Stimulated activated memory B cell treated with anti-CD40 and anti-IgM and Interleukin-4, amounts not matched to agents 10 μg/mL and 1 μg/mL and 100 μg/mL, for 72 hours (primary cell): ENCODE measurements at regions not wholly inside any gene's neighbourhood (a gene's known extent, or its start where the extent isn't known, plus 50 kb on each side); places are given as distances from the start of the nearest gene placed in this dataset.

Experiments
- ATAC-seq: fragments of 150-1000 bp; cut with Tn5 transposase; 2 replicates; pipeline ENCODE4 v1.10.0; 2021
- H3K27ac Mint-ChIP-seq: one replicate; pipeline ENCODE4 v1.8.0; 2022; ENCODE audit warnings: mild to moderate bottlenecking, mixed read lengths
- H3K27me3 Mint-ChIP-seq: one replicate; pipeline ENCODE4 v1.8.0; 2022; ENCODE audit warnings: mixed read lengths
- H3K36me3 Mint-ChIP-seq: one replicate; pipeline ENCODE4 v1.8.0; 2022; ENCODE audit warnings: mixed read lengths
- H3K4me1 Mint-ChIP-seq: one replicate; pipeline ENCODE4 v1.8.0; 2022; ENCODE audit warnings: mixed read lengths
- H3K4me3 Mint-ChIP-seq: one replicate; pipeline ENCODE4 v1.8.0; 2022; ENCODE audit warnings: mild to moderate bottlenecking, moderate library complexity, mixed read lengths
- H3K9me3 Mint-ChIP-seq: one replicate; pipeline ENCODE4 v1.8.0; 2022; ENCODE audit warnings: mixed read lengths

DNA sequence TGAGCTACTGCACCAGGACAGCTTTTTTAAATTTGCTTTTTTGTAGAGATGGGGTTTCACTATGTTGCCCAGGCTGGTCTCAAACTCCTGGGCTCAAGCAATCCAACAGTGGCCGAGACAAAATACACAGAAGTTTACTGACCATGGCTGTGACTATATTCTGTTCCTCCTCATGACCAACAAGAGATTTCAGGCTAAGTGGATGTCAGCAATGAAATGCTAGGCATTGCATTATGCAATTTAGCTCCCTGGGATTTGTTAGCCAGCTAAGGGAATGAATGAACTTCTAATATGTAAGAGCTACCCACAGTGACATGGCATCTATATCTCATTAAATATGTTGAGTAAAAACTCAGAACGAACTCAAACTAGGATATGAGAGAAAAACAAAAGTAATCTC lies 81.9 kb upstream of the MBOAT2 start:
- Mint-ChIP-seq H3K36me3 (no peaks in the 10 kb centered on the region), H3K27me3 (no peaks in the 10 kb centered on the region), H3K4me1 (no peaks in the 10 kb centered on the region), H3K27ac (no peak overlapping the region), H3K9me3 (peaks cover 11% of the 10 kb centered on the region), H3K4me3 (no peak overlapping the region)
- ATAC-seq, result no peak

DNA sequence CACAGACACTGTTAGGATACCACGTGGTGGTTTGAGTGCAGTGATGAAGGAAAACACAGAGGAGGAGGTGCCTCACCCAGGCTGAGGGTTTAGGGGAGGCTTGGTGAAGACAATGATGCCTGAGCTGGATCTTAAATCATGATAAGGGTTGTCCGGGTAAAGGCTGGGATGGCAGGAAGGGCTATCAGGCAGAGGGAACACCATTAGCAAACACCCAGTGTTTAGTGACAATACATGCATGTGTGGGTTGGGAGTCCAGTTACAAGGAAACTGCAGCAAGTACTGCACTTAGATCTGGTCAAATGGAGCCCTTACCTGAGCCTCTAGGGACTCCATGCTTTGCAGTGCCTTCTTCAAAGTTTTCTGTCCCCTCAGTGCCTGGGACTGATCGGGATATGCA lies 79.8 kb upstream of the MBOAT2 start:
- H3K27ac Mint-ChIP-seq, result no peak overlapping the region
- ATAC-seq, result no peak
- no peaks in the 10 kb centered on the region for H3K36me3 Mint-ChIP-seq
- H3K4me1 Mint-ChIP-seq, result no peaks in the 10 kb centered on the region
- peaks cover 14% of the 10 kb centered on the region for H3K27me3 Mint-ChIP-seq
- H3K9me3 Mint-ChIP-seq, result peaks cover 11% of the 10 kb centered on the region
- no peak overlapping the region for H3K4me3 Mint-ChIP-seq

DNA sequence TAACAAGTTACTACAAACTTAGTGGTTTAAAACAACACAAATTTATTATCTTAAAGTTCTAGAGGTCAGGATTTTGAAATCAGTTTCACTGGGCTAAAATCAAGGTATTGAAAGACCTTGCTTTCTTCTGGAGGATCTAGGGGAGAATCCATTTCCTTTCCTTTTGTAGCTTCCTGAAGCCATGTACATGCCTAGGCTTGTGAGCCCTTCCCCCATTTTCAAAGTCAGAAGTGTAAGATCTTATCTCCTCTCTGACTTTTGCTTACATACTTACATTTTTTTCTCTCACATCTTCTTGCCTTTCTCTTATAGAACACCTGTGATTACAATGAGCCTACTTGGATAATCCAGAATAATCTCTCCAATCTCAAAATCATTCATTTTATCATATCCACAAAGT lies 78.7 kb upstream of the MBOAT2 start:
- peaks cover 11% of the 10 kb centered on the region for H3K9me3 Mint-ChIP-seq
- no peaks in the 10 kb centered on the region for H3K36me3 Mint-ChIP-seq
- H3K27me3 Mint-ChIP-seq, result peaks cover 17% of the 10 kb centered on the region
- ATAC-seq, result no peak
- H3K4me3 Mint-ChIP-seq, result no peak overlapping the region
- no peak overlapping the region for H3K27ac Mint-ChIP-seq
- H3K4me1 Mint-ChIP-seq, result no peaks in the 10 kb centered on the region

DNA sequence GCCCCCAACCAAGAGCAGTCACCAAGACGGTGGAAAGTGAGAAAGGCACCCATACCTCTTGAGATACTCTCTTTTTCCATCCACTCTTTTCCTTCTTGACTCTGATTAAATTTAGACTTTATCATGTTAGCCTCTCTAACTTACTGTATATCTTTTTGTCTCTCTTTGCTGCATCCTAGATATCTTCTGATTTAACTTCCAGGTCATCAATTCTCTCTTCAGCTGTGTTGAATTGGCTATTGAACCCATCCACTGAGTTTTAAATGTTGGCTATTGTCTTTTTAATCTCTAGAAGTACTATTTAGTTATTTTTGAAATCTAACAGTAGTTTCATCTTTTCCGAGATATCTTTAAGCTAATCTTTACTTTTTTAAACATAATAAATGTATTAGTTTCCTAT lies 78.3 kb upstream of the MBOAT2 start:
- Mint-ChIP-seq H3K27ac (no peak overlapping the region), H3K4me3 (no peak overlapping the region)

DNA sequence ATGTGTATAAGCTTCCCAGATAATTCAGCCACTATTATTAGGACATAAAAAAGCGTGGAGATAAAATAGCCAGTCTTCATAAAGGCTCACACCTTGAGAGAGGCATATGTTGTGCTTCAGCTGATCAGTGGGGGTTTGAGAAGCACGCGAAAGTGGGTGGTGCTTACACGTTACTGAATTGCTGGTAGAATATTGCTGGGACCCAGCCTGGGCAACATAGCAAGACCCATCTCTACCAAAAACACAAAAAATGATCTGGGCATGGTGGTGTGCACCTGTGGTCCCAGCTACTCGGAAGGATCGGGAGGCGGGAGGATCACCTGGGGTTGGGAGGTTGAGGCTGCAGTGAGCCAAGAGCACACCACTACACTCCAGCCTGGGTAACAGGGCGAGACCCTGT lies 74.9 kb upstream of the MBOAT2 start:
- ATAC-seq, result no peak
- no peak overlapping the region for H3K4me3 Mint-ChIP-seq
- H3K27ac Mint-ChIP-seq, result no peak overlapping the region
- H3K27me3 Mint-ChIP-seq, result peaks cover 17% of the 10 kb centered on the region
- H3K4me1 Mint-ChIP-seq, result no peaks in the 10 kb centered on the region
- H3K36me3 Mint-ChIP-seq, result no peaks in the 10 kb centered on the region
- H3K9me3 Mint-ChIP-seq, result peaks cover 11% of the 10 kb centered on the region

More for the DNA sequence above, 78.3 kb upstream of the MBOAT2 start:
- Mint-ChIP-seq H3K27me3 (peaks cover 17% of the 10 kb centered on the region), H3K36me3 (no peaks in the 10 kb centered on the region), H3K9me3 (peaks cover 11% of the 10 kb centered on the region), H3K4me1 (no peaks in the 10 kb centered on the region)
- ATAC-seq, result no peak

DNA sequence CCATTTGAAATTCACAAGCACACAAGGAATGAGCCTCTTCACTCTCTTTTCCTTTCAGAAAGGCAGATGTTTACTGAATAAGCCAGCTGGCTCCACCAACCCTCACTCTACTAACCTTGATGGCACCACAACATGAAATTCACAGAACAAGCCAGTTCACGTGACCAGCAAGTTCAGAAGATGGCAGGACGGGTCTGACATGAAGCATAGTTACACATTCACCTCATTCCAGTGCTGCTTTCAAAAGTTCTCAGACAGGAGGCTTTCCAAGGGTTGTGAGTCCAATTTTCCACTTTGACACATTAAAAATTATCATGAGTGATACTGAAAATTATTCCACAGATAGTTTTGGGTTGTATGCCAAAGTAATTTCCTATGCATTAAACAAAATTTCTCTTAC lies 74.2 kb upstream of the MBOAT2 start:
- Mint-ChIP-seq H3K4me3 (no peak overlapping the region), H3K27ac (no peak overlapping the region), H3K9me3 (peaks cover 8% of the 10 kb centered on the region), H3K4me1 (no peaks in the 10 kb centered on the region), H3K36me3 (no peaks in the 10 kb centered on the region), H3K27me3 (peaks cover 17% of the 10 kb centered on the region)
- ATAC-seq, result no peak

DNA sequence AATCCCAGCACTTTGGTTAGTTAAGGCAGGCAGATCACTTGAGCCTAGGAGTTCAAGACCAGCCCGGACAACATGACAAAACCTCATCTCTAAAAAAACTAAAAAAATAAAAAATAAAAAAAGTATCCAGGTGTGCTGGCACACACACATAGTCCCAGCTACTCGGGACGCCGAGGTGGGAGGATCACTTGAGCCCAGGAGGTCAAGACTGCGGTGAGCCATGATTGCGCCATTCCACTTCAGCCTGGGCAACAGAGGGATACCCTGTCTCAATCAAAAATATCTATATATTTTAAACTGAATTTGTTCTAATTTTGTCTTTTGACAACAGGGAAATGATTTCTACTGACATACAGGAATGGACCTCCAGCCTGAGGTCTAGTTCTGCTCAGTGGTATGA lies 73.3 kb upstream of the MBOAT2 start:
- Mint-ChIP-seq H3K27me3 (peaks cover 17% of the 10 kb centered on the region), H3K36me3 (no peaks in the 10 kb centered on the region), H3K4me1 (no peaks in the 10 kb centered on the region), H3K9me3 (peaks cover 4% of the 10 kb centered on the region), H3K4me3 (no peak overlapping the region), H3K27ac (no peak overlapping the region)
- no peak for ATAC-seq

DNA sequence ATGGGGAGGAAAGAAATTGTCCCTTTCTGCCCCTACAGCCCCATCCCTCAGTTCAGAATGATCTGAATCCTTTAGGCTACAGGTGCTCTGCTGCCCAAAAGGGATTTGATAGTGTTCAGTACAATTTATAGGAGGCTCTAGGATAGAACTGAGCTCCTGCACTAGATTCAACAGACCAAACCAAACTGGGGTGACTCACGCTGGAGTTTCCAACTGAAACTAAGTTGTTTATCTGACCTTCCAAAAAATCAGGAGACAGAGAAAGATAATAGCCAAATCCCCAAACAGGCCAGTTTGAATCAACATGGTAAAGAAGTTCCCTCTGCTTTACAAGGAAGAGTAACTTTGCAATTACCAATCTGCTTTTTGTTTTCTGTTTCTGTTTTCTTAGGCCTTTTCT lies 72.7 kb upstream of the MBOAT2 start:
- no peaks in the 10 kb centered on the region for H3K36me3 Mint-ChIP-seq
- no peak overlapping the region for H3K27ac Mint-ChIP-seq
- no peak overlapping the region for H3K4me3 Mint-ChIP-seq
- ATAC-seq, result no peak
- H3K4me1 Mint-ChIP-seq, result no peaks in the 10 kb centered on the region
- peaks cover 22% of the 10 kb centered on the region for H3K27me3 Mint-ChIP-seq
- H3K9me3 Mint-ChIP-seq, result no peaks in the 10 kb centered on the region

DNA sequence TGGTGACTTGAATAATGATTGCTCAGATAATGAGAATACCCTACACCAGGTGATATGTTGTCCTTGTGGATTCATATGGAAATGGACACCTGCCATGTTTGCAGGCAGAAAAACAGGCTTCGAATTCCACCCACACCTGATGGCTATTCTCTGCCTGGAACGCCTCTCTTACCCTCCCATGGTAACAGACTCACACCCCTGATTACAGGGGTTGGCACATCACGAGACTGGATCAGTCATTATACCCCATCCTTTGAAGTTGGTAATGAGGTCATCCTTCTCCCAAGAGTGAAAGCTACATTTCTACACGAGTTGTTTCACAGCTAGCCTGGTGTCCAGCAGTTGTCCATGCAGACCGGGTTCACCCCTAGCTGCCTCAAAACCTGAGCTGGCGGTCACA lies 71.4 kb upstream of the MBOAT2 start:
- Mint-ChIP-seq H3K36me3 (no peaks in the 10 kb centered on the region), H3K4me1 (no peaks in the 10 kb centered on the region), H3K9me3 (no peaks in the 10 kb centered on the region), H3K27ac (no peak overlapping the region), H3K4me3 (no peak overlapping the region), H3K27me3 (peaks cover 30% of the 10 kb centered on the region)
- no peak for ATAC-seq

DNA sequence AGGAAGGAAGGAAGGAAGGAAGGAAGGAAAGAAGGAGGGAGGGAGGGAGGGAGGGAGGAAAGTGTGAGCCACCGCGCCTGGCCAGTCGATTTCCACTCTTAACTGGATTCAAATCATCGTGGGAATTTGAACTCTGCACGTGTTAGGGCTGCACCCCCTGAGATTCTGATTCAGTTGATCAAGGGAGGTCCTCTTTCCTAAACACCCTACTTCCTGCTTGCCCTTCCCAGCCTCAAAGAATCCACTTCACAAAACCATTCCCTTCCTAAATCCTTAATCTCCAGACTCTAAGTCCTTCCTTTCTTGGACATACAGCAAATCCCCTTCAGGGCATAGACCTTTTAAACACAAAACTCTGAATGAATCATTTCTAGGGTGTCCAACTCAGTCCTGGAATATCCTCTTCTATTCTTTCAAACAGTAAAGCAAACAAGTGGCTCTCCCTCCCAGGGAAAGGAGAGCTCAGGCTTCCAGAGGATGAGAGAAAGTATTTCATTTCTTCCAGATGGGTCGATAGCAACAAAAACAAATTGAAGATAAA lies 68.2 kb upstream of the MBOAT2 start:
- H3K4me1 Mint-ChIP-seq, result no peaks in the 10 kb centered on the region
- peaks cover 14% of the 10 kb centered on the region for H3K9me3 Mint-ChIP-seq
- ATAC-seq, result no peak
- H3K36me3 Mint-ChIP-seq, result no peaks in the 10 kb centered on the region
- peaks cover 32% of the 10 kb centered on the region for H3K27me3 Mint-ChIP-seq
- H3K4me3 Mint-ChIP-seq, result no peak overlapping the region
- H3K27ac Mint-ChIP-seq, result no peak overlapping the region

DNA sequence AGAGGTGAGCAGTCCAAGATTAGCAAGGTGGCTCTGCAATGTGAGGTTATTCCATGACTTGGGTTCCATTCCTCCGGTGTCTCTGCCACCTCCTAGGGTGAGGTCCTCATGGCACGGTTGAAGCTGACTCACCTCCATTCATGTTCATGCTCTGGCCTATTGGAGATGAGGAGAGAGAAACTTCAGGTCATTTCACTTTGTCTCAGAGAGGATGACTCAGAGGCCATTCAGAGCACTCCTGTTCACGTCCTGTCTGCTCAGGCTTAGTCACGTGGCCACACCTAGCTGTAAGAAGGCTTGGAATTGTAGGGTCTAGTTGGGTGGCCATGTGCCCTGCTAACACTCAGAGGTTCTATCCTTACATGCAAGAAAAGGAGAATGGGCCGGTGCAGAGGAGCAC lies 67.5 kb upstream of the MBOAT2 start:
- Mint-ChIP-seq H3K4me3 (no peak overlapping the region), H3K27ac (no peak overlapping the region), H3K4me1 (no peaks in the 10 kb centered on the region), H3K27me3 (peaks cover 32% of the 10 kb centered on the region), H3K9me3 (peaks cover 20% of the 10 kb centered on the region), H3K36me3 (no peaks in the 10 kb centered on the region)
- no peak for ATAC-seq

DNA sequence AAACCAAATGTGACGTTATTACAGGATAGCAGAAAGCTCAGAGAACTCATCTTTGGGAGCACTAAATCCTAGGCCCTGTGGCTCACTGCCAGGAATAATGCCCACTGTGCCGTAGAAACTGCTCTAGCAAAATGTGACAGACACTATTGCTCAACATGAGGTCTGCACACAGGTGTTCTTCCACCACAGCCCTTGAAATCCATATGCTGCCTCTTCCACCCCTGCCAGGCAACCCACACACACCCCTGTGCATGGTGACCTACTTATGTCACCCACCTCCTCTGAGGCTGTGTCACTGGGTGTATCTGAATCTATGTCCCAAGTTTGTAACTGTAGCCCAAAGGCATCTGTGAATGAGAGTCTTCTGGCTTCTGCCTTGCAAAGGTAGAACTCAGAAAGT lies 66.1 kb upstream of the MBOAT2 start:
- ATAC-seq, result no peak
- Mint-ChIP-seq H3K36me3 (no peaks in the 10 kb centered on the region), H3K4me1 (no peaks in the 10 kb centered on the region), H3K9me3 (peaks cover 21% of the 10 kb centered on the region), H3K27ac (no peak overlapping the region), H3K27me3 (peaks cover 32% of the 10 kb centered on the region), H3K4me3 (no peak overlapping the region)

DNA sequence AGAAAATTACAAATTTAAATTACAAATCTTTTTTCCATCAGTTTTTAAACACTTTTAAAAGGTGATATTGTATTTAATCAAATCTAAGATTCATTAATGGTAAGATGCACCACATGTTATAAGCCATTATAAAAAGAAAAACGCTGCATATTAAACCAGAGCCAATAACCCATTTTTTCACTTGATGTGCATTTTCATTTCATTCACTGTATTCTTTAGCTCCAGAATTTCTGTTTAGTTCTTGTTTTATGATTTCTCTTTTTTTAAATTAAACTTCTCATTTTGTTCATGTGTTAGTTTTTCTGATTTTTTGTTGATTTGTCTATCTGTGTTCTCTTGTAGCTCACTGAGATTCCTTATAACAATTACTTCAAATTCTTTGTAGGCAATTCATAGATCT lies 62.4 kb upstream of the MBOAT2 start:
- no peak overlapping the region for H3K27ac Mint-ChIP-seq
- H3K4me1 Mint-ChIP-seq, result no peaks in the 10 kb centered on the region
- peaks cover 24% of the 10 kb centered on the region for H3K27me3 Mint-ChIP-seq
- H3K4me3 Mint-ChIP-seq, result no peak overlapping the region
- no peak for ATAC-seq
- H3K9me3 Mint-ChIP-seq, result peaks cover 28% of the 10 kb centered on the region
- H3K36me3 Mint-ChIP-seq, result no peaks in the 10 kb centered on the region

DNA sequence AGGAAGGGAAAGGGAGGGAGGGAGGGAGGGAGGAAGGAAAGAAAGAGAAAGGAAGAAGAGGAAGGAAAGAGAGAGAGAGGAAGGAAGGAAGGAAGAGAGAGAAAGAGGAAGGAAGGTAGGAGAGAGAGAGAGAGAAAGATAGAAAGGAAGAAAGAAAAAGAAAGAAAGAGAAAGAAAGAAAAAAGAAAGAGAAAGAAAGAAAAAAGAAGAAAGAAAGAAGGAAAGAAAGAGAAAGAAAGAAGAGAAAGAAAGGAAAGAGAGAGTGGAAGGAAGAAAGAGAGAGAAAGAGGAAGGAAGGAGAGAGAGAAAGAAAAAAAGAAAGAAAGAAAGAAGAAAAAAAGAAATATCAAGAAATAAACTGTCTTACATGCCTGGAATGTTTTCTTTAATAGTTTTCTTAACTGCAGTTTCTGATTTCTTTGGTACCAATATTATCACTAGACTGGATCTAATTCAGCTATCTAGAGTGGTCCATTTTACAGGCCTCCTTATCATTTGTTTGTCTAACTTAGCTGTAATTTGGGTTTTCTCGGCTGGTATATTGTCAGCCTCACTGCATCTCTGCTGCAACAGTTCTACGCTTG lies 59.6 kb upstream of the MBOAT2 start:
- Mint-ChIP-seq H3K4me1 (no peaks in the 10 kb centered on the region), H3K4me3 (no peak overlapping the region), H3K27me3 (peaks cover 17% of the 10 kb centered on the region), H3K27ac (no peak overlapping the region), H3K36me3 (no peaks in the 10 kb centered on the region), H3K9me3 (peaks cover 18% of the 10 kb centered on the region)
- no peak for ATAC-seq

DNA sequence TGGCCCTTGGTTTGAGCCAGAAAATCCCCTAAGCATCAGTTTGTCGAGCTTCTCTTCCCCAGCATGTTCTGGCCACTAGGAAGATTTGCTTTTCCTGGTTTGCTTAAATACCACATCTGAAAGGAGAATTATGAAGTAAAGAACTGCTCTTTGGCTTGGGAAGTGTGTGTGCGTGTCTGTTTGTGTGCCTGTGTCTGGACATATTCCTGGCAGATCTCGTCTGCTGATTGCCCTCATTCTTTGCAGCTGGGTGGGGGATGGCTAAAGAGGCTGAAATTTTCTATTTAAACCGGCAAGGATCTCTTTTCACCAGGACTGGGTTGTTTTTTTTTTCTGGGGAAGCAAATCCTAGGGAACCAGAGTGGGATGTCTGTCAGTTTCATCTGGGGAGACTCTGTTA lies 57.3 kb upstream of the MBOAT2 start:
- peaks cover 16% of the 10 kb centered on the region for H3K27me3 Mint-ChIP-seq
- H3K9me3 Mint-ChIP-seq, result peaks cover 8% of the 10 kb centered on the region
- H3K4me1 Mint-ChIP-seq, result no peaks in the 10 kb centered on the region
- no peaks in the 10 kb centered on the region for H3K36me3 Mint-ChIP-seq
- H3K4me3 Mint-ChIP-seq, result no peak overlapping the region
- H3K27ac Mint-ChIP-seq, result no peak overlapping the region
- no peak for ATAC-seq

DNA sequence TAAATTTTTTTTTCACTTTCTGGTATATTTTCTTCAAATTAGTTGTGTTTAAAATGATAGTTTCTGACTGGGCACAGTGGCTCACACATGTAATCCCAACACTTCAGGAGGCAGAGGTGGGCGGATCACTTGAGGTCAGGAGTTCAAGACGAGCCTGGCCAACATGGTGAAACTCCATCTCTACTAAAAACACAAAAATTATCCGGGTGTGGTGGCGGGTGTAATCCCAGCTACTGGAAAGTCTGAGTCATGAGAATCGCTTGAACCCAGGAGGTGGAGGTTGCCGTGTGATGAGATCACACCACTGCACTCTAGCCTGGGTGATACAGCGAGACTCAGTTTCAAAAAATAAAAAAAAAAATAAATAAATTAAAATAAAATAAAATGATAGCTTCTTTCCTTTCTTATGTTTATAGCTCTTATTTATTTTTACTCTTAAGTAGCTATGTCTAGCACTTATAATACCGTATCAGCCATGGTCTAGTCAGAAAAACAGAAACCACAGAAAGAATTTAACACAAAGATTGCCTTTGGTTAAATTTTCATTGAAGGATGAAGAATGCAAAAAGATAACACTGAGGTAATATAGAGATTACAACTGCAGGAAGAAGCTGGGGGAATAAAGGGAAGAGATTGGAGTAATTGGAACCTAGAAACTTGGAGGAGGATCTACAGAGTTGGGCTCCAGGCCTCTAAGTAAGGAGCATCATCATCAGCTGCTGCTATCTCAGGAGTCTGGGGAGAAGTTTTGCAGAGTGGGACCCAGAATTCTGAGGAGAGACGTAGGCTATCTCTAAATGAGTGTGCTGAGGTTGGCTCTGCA lies 54.7 kb upstream of the MBOAT2 start:
- Mint-ChIP-seq H3K27me3 (peaks cover 16% of the 10 kb centered on the region), H3K4me1 (no peaks in the 10 kb centered on the region), H3K27ac (no peak overlapping the region), H3K36me3 (no peaks in the 10 kb centered on the region), H3K9me3 (peaks cover 8% of the 10 kb centered on the region), H3K4me3 (no peak overlapping the region)
- ATAC-seq, result no peak
